Stimulated activated CD4-positive, alpha-beta T cell treated with anti-CD3 and anti-CD28 coated beads, Interleukin-4, amount 100 ng/mL, for 24 hours (primary cell): ENCODE measurements at regions not wholly inside any gene's neighbourhood (a gene's known extent, or its start where the extent isn't known, plus 50 kb on each side); places are given as distances from the start of the nearest gene placed in this dataset.

Experiments used
- DNase-seq: peaks from one replicate; pipeline ENCODE4 v3.0.0-alpha.2; 2020

GRCh38 chr6:129967427-129967826 lies 51.0 kb upstream of the L3MBTL3 start:
- no peak for DNase-seq

GRCh38 chr6:129966125-129966524 lies 52.3 kb upstream of the L3MBTL3 start:
- DNase-seq: no peak

DNA sequence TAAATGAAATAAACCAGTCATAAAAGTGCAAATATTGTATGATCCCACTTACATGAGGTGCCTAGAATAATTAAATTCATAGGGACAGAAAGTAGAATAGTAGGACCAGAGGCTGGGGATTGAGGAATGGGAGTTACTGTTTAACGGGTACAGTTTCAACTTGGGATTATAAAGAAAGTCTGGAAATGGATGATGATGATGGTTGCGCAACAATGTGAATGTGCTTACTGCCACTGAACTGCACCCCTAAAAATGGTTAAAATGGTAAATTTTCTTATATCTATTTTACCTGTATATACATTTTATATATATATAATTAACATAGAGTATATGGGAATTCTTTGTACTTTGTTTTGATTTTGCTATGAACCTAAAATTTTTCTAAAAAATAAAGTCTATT lies 53.3 kb upstream of the L3MBTL3 start:
- DNase-seq: no peak

DNA sequence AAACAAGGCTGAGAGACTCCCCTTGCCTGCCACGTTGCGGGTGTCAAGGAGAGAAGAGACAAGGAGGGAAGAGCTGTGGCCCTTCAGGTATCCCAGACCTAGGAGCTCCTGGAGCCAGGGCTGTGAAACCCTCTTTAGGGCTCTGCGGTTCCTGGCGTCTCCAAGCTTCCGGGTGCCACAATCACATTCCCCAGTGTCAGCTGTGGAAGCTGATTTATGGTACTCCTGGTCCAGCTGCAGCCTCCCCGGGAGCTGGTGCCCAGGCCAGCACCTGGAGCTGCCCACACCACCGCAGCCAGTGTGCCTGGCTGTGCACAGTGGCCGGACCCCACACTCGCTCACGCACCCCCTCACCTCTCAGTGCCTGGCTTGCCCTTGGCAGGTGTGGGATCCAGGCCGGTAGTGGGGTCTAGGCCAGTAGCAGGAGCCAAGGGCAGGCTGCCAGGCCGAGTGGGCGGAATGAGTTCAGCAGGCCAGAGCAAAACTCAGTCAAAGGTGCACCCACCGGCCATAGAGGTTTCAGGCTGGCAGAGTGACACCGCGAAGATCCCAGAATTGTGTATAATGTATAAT lies 58.9 kb upstream of the L3MBTL3 start:
- DNase-seq: no peak

DNA sequence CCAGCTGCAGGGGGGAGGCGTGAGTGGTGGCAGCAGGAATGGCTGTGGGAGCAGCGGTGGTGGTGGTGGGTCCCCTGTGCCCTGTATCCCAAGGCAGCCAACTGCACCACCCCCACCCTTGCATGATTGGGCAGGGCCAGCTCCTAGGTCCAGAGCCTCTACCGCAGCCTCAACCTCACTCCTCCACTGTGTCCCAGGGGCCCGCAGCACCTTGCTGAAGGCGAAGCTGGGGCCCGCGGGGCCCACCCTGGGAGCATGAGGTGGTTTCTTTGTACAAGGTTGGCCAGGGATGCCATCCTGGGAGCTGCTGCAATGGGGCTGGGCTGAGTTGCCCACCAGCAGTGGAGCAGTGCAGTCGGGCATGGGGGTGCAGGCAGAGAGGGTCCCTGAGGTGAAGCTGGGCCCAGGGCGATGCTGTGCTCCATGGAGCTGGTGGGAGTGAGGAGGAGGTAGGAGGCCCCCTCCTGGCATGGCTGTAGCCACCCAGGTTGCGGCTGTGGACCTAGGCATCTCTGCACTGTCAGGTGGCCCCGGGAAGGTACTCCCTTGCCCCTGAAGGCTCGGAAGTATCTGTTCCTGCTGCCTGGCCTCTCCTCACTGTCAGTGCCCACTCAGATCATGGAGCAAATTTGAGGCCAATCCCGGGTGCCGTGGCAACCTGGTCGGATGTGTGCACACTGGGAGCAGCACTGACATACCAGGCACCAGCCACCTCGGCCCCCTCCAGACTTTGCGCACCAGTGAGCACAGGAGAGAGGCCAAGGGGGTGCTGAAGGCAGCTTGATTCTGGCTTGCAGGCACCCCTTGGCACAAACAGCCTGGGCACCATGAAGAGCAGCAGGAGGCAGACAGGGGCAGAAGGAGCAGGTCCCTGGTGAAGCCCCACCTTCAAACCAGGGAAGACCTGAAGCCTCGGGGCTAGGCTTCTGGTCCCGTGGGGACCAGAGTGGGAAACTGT lies 60.2 kb upstream of the L3MBTL3 start:
- no peak for DNase-seq

DNA sequence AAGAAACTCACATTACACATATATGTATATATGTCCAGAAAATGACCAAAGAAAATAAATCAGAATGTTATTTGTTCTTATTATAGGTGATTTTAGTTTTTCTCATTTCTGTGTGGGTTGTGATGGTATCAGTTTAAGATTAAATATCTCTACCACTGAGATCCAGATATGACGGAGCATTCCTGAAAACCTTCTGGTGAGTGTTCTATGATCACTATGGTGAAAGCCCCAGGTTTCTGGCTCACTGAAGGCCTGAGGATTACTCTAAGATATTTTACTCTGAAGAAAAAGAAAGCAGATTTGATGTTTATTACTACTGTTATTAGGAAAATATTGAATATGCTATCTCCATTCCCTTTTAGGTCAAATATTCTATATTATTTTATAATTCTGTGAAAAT lies 62.8 kb upstream of the L3MBTL3 start:
- DNase-seq: no peak

- DNase-seq: no peak
Measured at GRCh38 chr6:129954749-129955431, 63.5 kb upstream of the L3MBTL3 start.

DNA sequence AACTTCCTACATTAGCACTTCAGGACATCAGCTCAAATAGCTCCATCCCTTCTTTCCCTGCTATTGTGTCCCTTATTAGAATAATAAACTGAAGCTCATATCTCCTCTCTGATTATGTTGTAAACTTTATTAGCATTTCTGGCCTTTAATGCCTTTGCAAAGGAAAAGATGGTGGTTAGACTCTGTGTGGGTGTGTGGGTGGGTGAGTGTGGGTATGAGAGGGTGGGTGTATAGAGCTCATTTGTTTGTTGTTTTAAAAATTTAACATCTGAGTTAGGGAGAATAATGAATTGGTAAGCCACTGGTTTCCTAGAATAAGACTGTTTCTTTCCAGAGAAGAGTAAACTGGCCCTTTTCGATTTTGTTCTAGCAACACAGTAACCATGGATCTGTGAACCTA lies 70.6 kb upstream of the L3MBTL3 start:
- no peak for DNase-seq

DNA sequence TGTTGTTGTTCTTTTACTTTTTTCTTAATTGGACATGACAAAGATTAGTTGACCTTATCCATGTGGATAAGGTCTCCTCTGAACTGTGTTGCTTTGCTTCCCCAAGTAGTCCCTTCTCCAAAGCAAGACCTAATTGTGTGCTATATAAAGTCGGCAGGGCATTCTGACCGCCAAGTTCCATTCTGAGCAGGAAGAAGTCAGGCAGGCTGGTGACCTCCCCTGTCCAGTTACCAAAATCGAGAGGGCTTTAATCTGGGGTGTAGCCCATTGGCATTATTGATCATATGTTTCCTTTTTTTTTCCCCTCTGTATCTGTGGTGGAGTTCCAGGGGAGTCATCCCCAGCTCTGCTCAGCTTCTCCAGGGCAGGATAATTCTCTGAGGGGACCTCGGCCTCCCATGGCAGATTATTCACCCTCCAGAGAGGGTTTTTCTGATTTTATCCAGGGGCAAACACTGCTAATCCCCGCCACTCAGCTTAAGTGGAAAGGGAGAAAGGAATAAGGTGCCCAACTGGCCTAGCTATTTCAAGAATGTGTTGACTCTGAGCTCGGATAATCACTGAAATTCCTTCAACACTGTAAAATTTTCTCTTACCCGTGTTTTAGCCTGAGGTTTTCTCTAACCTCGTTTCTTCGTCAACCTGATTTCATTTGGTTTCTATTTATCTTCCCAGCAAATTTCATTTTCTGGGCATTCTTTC lies 71.8 kb upstream of the L3MBTL3 start:
- DNase-seq: no peak

- no peak for DNase-seq
Measured at GRCh38 chr6:129943637-129944271, 74.6 kb upstream of the L3MBTL3 start.

GRCh38 chr6:129940454-129941195 lies 77.8 kb upstream of the L3MBTL3 start:
- DNase-seq: no peak

- DNase-seq: no peak
Measured at GRCh38 chr6:129938249-129939020, 77.3 kb upstream of the TMEM244 start.

GRCh38 chr6:129936329-129937165 lies 75.4 kb upstream of the TMEM244 start:
- peak; percentile 53 for DNase-seq

- no peak for DNase-seq
Measured at GRCh38 chr6:129932321-129932720, 71.2 kb upstream of the TMEM244 start.

GRCh38 chr6:129929433-129929832 lies 68.3 kb upstream of the TMEM244 start:
- no peak for DNase-seq

DNA sequence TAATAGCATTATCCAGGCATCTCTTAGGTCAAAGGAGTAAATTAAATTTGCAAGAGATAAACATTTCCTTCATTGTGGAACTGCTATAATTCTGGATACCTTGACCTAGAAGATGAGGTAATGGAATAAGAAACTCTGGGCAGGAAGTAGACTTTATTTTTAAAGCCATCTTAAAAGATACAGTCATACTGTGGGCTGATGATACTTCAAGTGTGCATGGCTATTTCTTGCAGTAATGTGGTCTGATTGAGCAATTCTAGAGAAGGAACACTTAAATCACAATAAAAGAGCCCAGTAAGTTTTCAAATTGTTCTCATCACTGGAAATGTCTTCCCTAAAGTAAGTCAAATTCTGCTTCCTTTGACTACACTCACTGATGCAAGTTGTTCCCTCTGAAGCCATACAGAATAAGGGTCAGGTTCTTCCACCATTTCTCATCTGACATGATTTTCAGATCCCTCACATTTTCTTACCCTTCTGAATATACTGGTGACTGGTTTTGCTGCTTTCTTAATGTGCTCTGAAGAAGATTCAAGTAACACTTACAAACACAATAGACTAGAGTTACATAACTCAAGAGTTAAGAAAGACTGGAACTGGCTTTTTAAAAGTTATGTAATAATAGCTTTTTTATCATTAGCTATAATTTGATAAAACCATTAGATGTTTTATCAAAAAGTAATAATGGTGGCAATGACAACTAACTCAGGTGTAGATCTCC lies 62.6 kb upstream of the TMEM244 start:
- no peak for DNase-seq

GRCh38 chr6:129921169-129921817 lies 60.2 kb upstream of the TMEM244 start:
- no peak for DNase-seq

- no peak for DNase-seq
Measured at GRCh38 chr6:129920103-129920798, 59.1 kb upstream of the TMEM244 start.
